H1 (cell line): ENCODE measurements at regions not wholly inside any gene's neighbourhood (a gene's known extent, or its start where the extent isn't known, plus 50 kb on each side); places are given as distances from the start of the nearest gene placed in this dataset.

Experiments
- CTCF ChIA-PET: fragments of 300-600 bp; sonication (Branson Sonifier 250); formaldehyde crosslinking; loops from one replicate; lab custom pipeline; 2021; ENCODE audit not compliant: partially characterized antibody; lab: Charles Lee
- POLR2A ChIA-PET: fragments of 300-600 bp; sonication (Branson Sonifier 250); formaldehyde crosslinking; loops from one replicate; lab custom pipeline; 2021; ENCODE audit warnings: inconsistent platforms; ENCODE audit not compliant: partially characterized antibody; lab: Charles Lee
- DNase-seq, 2 experiments: peaks; one replicate each; pipeline versions ENCODE4 v3.0.0 to v3.0.0-alpha.2; 2010 to 2022; ENCODE audit warnings: low spot score in 2 of 2, low read depth in 1 of 2, mixed read lengths in 1 of 2
- FAIRE-seq: peaks from 2 replicates; lab custom pipeline; 2011; peaks lifted over from hg19 to GRCh38; lab: Jason Lieb, UNC
- H2AFZ ChIP-seq: 2 replicates; pipeline ENCODE4 v1.8.1; 2012; ENCODE audit warnings: low read length, inconsistent platforms
- H2AK5ac ChIP-seq: 2 replicates; pipeline ENCODE4 v1.6.1; 2013; ENCODE audit warnings: low read depth, low read length
- H2BK120ac ChIP-seq: replicated peaks from 2 replicates; pipeline ENCODE3; 2013; ENCODE audit warnings: low read depth, low read length, inconsistent platforms
- H2BK12ac ChIP-seq: 2 replicates; pipeline ENCODE4 v1.6.1; 2013; ENCODE audit warnings: low read depth, low read length
- H2BK15ac ChIP-seq: 2 replicates; pipeline ENCODE4 v1.6.1; 2013; ENCODE audit warnings: low read length
- H2BK20ac ChIP-seq: 2 replicates; pipeline ENCODE4 v1.6.1; 2013; ENCODE audit warnings: low read length
- H2BK5ac ChIP-seq: 2 replicates; pipeline ENCODE4 v1.6.1; 2013; ENCODE audit warnings: low read depth, low read length
- H3K14ac ChIP-seq: 2 replicates; pipeline ENCODE4 v1.6.1; 2013; ENCODE audit warnings: inconsistent platforms; ENCODE audit not compliant: insufficient read length
- H3K18ac ChIP-seq: 2 replicates; pipeline ENCODE4 v1.6.1; 2013; ENCODE audit warnings: low read length; ENCODE audit errors: extremely low read depth
- H3K23ac ChIP-seq: 2 replicates; pipeline ENCODE4 v1.6.1; 2013; ENCODE audit warnings: inconsistent platforms; ENCODE audit not compliant: insufficient read length
- H3K23me2 ChIP-seq: 2 replicates; pipeline ENCODE4 v1.6.1; 2013; ENCODE audit warnings: low read depth, low read length
- H3K27ac ChIP-seq: 2 replicates; pipeline ENCODE4 v1.6.1; 2011; ENCODE audit warnings: low read depth, low read length, inconsistent platforms
- H3K27me3 ChIP-seq, 4 experiments: replicated peaks in 1 of 4; 1 replicate in 1 of 4; 2 replicates in 3 of 4; pipeline versions ENCODE4 v1.6.1 to v1.8.1; 2011 to 2013; ENCODE audit warnings: low read length in 3 of 4, mild to moderate bottlenecking in 3 of 4, inconsistent platforms in 2 of 4, mixed read lengths in 2 of 4, moderate library complexity in 1 of 4; ENCODE audit not compliant: control insufficient read depth in 3 of 4, insufficient read depth in 3 of 4; ENCODE audit errors: extremely low read depth in 1 of 4
- H3K36me3 ChIP-seq, 4 experiments: 2 replicates each; pipeline versions ENCODE4 v1.6.1 to v1.8.1; 2011 to 2013; ENCODE audit warnings: mild to moderate bottlenecking in 4 of 4, low read length in 3 of 4, moderate library complexity in 2 of 4, control low read depth in 1 of 4, inconsistent platforms in 1 of 4; ENCODE audit not compliant: insufficient read depth in 4 of 4, control insufficient read depth in 2 of 4
- H3K4ac ChIP-seq: replicated peaks from 2 replicates; pipeline ENCODE3; 2013; ENCODE audit warnings: low read length, low read depth, mixed read lengths, inconsistent platforms; ENCODE audit not compliant: insufficient read length
- H3K4me1 ChIP-seq, 4 experiments: replicated peaks in 1 of 4; 1 replicate in 1 of 4; 2 replicates in 3 of 4; pipeline versions ENCODE4 v1.6.1 to v1.8.1; 2011 to 2013; ENCODE audit warnings: low read length in 3 of 4, inconsistent platforms in 2 of 4, mixed read lengths in 1 of 4; ENCODE audit not compliant: insufficient read depth in 4 of 4, control insufficient read depth in 3 of 4
- H3K4me2 ChIP-seq, 2 experiments: 2 replicates each; pipeline versions ENCODE4 v1.6.1 to v1.8.1; 2011 to 2013; ENCODE audit warnings: low read depth in 2 of 2, low read length in 2 of 2, control low read depth in 1 of 2, inconsistent platforms in 1 of 2, mild to moderate bottlenecking in 1 of 2; ENCODE audit not compliant: insufficient read depth in 1 of 2
- H3K4me3 ChIP-seq, 4 experiments: fragments of 200-600, 300-600 bp in 1 of 4; sonication (generic), shearing (Covaris generic), sonication (Bioruptor Twin) in 1 of 4; 2 replicates each; pipeline versions ENCODE4 v1.5.1 to v1.8.1; 2011 to 2016; ENCODE audit warnings: low read length in 4 of 4, low read depth in 3 of 4, control low read depth in 2 of 4, inconsistent platforms in 2 of 4, mild to moderate bottlenecking in 2 of 4, mixed read lengths in 1 of 4, moderate library complexity in 1 of 4; ENCODE audit not compliant: insufficient read depth in 2 of 4; ENCODE audit errors: extremely low read depth in 1 of 4
- H3K56ac ChIP-seq: replicated peaks from 2 replicates; pipeline ENCODE3; 2013; ENCODE audit warnings: low read depth, mild to moderate bottlenecking, mixed read lengths, low read length, inconsistent platforms; ENCODE audit not compliant: insufficient read length
- H3K79me1 ChIP-seq: 2 replicates; pipeline ENCODE4 v1.6.1; 2013; ENCODE audit warnings: low read depth, low read length, control low read depth
- H3K79me2 ChIP-seq, 2 experiments: 2 replicates each; pipeline versions ENCODE4 v1.6.1 to v1.8.1; 2012 to 2013; ENCODE audit warnings: low read length in 2 of 2, mild to moderate bottlenecking in 2 of 2, inconsistent platforms in 1 of 2; ENCODE audit not compliant: insufficient read depth in 2 of 2, control insufficient read depth in 1 of 2
- H3K9ac ChIP-seq, 4 experiments: replicated peaks in 1 of 4; 1 replicate in 1 of 4; 2 replicates in 3 of 4; pipeline versions ENCODE4 v1.6.1 to v1.8.1; 2011 to 2013; ENCODE audit warnings: low read depth in 3 of 4, low read length in 3 of 4, control low read depth in 2 of 4, mild to moderate bottlenecking in 2 of 4, moderate library complexity in 2 of 4, inconsistent platforms in 1 of 4; ENCODE audit errors: extremely low read depth in 1 of 4
- H3K9me3 ChIP-seq, 2 experiments: 2 replicates each; pipeline versions ENCODE4 v1.6.1 to v1.8.1; 2012 to 2013; ENCODE audit warnings: mild to moderate bottlenecking in 2 of 2, moderate library complexity in 2 of 2, control low read depth in 1 of 2, inconsistent platforms in 1 of 2, low read depth in 1 of 2, low read length in 1 of 2, mixed read lengths in 1 of 2; ENCODE audit not compliant: insufficient read depth in 2 of 2
- H4K20me1 ChIP-seq, 2 experiments: replicated peaks in 1 of 2; 2 replicates each; pipeline versions ENCODE3 to v1.8.1; 2011 to 2013; ENCODE audit warnings: inconsistent platforms in 2 of 2, low read length in 2 of 2, mild to moderate bottlenecking in 1 of 2; ENCODE audit not compliant: insufficient read depth in 2 of 2, control insufficient read depth in 1 of 2
- H4K5ac ChIP-seq: 2 replicates; pipeline ENCODE4 v1.6.1; 2013; ENCODE audit warnings: low read length, low read depth, mixed read lengths, inconsistent platforms; ENCODE audit not compliant: insufficient read length
- H4K8ac ChIP-seq: 2 replicates; pipeline ENCODE4 v1.8.0; 2013; ENCODE audit warnings: mild to moderate bottlenecking, moderate library complexity, low read length, inconsistent platforms; ENCODE audit not compliant: insufficient read depth; ENCODE audit errors: extremely low read depth
- H4K91ac ChIP-seq: replicated peaks from 2 replicates; pipeline ENCODE3; 2013; ENCODE audit warnings: low read length, mixed read lengths, inconsistent platforms; ENCODE audit not compliant: insufficient read length
- CHD7 ChIP-seq: fragments of 300-600 bp; sonication (generic); IDR thresholded peaks from 2 replicates; pipeline ENCODE4 v1.7.1; 2012; ENCODE audit warnings: low read length, moderate library complexity, mild to moderate bottlenecking, inconsistent platforms; ENCODE audit not compliant: insufficient replicate concordance
- TBP ChIP-seq: IDR thresholded peaks from 2 replicates; pipeline ENCODE4 v1.6.1; 2011; ENCODE audit warnings: low read depth, low read length, improper control_type of control experiment

- Histone ChIP-seq H2BK20ac (no peak overlapping the region), H2BK5ac (no peak overlapping the region), H3K79me2 (no peaks in the 10 kb centered on the region), H3K27ac (no peak overlapping the region), H3K23me2 (no peaks in the 10 kb centered on the region), H2BK120ac (no peak overlapping the region), H2AFZ (no peak overlapping the region), H4K8ac (no peak overlapping the region), H3K9me3 (no peaks in the 10 kb centered on the region), H4K91ac (no peak overlapping the region), H4K5ac (no peak overlapping the region), H3K18ac (no peak overlapping the region), H3K9ac (no peak overlapping the region), H3K79me1 (no peaks in the 10 kb centered on the region), H3K36me3 (no peaks in the 10 kb centered on the region), H3K56ac (no peak overlapping the region), H3K14ac (no peak overlapping the region), H3K23ac (no peak overlapping the region), H3K27me3 (no peaks in the 10 kb centered on the region; a peak in 1 of 7 replicates), H2BK15ac (no peak overlapping the region), H2BK12ac (no peak overlapping the region), H3K4me3 (no peak overlapping the region), H3K4me1 (no peaks in the 10 kb centered on the region), H3K4me2 (no peak overlapping the region), H2AK5ac (no peak overlapping the region), H4K20me1 (no peaks in the 10 kb centered on the region), H3K4ac (no peak overlapping the region)
- no peak for FAIRE-seq
- no peak for DNase-seq
- ChIA-PET CTCF (interaction anchor here (0.7 kb wide), 1 partner anchor 23 kb away, joined by 3 read pairs; no protein-coding TSS in a partner anchor), POLR2A (no interaction called here)
- no peak for TF ChIP-seq TBP
- no peak for TF ChIP-seq CHD7
Observed at GRCh38 chr11:16512899-16513241, 156.5 kb upstream of the SOX6 start.
